HG03469 (cell line): ENCODE measurements at regions not wholly inside any gene's neighbourhood (a gene's known extent, or its start where the extent isn't known, plus 50 kb on each side); places are given as distances from the start of the nearest gene placed in this dataset.
"Not testable (repeated sequence)": the region's sequence is repeated elsewhere in the genome, so short reads cannot be mapped to it uniquely, and the experiment has no call there.

Experiments used
- ATAC-seq: cut with Tn5 transposase; IDR thresholded peaks from one replicate; pipeline ENCODE4 v1.9.1; 2021; ENCODE audit warnings: mild to moderate bottlenecking, moderate library complexity, moderate number of reproducible peaks; ENCODE audit not compliant: unreplicated experiment

GRCh38 chr5:175347931-175348330 lies 96.1 kb downstream of the DRD1 start:
- ATAC-seq: no peak

DNA sequence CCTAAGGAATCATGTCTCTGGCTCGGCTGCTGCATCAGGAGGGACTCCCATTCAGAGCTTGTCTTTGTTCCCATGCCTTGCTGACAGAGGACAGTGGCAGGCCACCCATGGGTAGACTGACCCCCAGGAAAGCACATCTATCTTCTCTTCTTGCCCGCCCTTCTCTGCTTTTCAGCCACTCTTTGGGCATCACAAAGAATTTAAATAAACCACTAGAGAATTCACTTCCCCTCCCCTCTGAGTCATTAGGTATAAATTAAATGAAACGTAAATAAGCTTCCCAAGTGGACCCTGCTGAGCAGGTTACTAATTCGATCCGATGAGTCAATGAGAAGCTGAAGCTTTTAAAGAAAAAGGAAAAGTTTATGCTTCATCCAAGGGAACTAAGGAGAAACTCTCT lies 97.0 kb downstream of the DRD1 start:
- no peak for ATAC-seq

- no peak for ATAC-seq
These were observed 99.4 kb downstream of the DRD1 start for GRCh38 chr5:175344331-175345195.

DNA sequence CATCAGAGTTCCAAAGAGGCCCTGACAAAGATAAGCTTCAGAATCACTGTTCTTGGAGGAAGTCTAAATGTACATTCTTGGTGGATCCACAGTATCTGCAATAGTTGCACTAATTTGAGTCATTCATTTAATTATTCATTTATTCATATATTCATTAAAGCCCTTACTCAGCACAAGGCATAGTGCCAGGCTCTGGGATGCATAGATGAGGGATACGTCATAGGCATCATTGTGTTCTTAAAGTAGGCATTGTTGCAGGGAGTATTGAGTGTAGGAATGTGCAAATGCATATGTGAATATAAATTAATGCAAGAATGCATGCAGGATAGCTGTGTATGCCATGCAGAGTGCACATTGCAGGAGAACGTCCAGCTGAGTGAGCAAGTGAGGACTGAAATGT lies 100.7 kb downstream of the DRD1 start:
- ATAC-seq: no peak

GRCh38 chr5:175340180-175340579 lies 103.8 kb downstream of the DRD1 start:
- no peak for ATAC-seq

- no peak for ATAC-seq
These were observed 106.3 kb downstream of the DRD1 start for GRCh38 chr5:175337680-175338079.

GRCh38 chr5:175336781-175337180 lies 107.2 kb downstream of the DRD1 start:
- no peak for ATAC-seq

DNA sequence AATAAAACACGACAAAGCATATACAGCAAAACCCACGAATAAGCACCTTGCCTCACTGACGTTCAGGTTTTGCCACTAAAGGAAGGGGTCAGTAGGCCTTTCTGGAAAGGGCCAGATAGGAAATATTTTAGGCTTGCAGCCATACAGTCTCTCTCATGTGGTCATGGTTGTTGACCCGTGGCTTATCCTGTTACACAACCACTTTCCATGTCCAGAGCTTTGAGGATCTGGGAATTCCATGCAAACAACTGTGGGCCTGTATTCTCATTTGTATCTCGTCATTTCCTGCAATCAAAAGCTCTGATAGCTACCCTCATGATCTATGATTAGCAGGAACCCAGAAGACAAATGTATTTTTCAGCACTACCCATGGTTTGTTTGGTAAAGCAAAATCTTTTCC lies 108.3 kb downstream of the DRD1 start:
- ATAC-seq: no peak

- not testable (repeated sequence) for ATAC-seq
These were observed 112.6 kb downstream of the DRD1 start for GRCh38 chr5:175331173-175332036.

GRCh38 chr5:175329976-175330375 lies 114.0 kb downstream of the DRD1 start:
- ATAC-seq: no peak

GRCh38 chr5:175328687-175329086 lies 115.3 kb downstream of the DRD1 start:
- ATAC-seq: no peak

DNA sequence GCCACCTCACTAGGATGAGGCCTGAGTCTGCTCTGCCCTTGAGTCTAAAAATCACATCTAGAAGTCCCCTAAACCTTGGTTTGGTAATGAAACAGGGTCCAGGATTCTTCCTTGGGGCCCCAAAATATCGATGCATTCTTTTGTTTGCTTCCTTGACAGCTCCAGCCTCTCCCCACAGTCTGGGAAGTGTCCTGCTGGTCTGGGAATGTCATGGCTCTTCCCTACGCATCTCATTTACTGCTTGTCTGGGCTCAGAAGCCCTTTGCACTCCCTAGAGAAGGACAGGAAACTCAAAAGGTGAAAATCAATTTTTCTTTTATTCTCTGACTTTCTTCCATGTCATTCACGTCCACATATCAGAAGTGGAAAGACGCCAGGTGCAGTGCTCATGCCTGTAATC lies 115.8 kb downstream of the DRD1 start:
- no peak for ATAC-seq

DNA sequence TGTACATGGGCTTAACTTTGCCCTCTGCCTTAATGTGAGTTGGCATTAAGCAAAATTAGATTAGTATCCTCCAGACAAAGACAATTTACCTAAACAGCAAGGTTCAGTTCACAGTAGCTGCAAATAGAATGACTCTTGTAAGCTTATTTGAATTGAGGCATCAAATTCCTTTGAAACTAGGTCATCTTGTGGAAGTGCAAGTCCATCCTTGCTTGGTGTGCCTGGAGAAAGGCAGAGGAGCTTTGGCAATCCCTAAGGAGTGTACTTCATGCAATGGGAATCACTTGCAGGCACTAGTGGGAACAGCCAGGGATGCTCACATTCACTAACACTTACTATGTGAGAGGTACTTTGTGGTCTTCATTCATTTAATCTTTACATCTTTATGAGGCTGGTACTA lies 118.3 kb downstream of the DRD1 start:
- ATAC-seq: no peak

DNA sequence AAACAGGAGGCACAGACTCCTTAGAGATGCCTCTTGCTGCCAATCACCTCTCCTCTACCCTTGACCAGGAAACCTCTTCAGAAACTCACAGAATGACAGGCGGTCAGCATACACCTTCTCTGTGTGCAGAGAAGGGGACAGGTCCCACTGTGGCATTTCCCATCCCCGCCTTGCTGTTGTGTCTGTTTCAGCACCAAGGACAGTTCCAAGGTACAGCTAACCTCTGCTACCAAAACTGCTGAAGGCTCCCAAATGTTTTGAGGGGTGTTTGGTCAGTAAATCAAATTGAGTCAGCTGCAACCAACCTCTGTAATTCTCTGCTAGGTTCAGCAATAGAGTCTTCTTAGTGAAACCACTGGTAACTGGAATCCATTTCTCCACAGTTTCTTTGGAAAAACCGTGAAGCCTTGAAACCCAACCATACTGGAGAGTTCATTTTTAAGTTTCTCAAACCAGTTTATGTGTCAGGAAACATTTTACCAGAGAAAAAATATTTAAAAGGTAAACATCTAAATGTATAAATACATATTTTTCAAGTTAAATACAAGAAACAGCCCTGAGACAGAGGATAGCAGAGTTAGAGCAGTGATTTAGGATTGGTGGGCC lies 122.0 kb downstream of the DRD1 start:
- ATAC-seq: no peak

GRCh38 chr5:175319199-175319598 lies 124.8 kb downstream of the DRD1 start:
- ATAC-seq: no peak

DNA sequence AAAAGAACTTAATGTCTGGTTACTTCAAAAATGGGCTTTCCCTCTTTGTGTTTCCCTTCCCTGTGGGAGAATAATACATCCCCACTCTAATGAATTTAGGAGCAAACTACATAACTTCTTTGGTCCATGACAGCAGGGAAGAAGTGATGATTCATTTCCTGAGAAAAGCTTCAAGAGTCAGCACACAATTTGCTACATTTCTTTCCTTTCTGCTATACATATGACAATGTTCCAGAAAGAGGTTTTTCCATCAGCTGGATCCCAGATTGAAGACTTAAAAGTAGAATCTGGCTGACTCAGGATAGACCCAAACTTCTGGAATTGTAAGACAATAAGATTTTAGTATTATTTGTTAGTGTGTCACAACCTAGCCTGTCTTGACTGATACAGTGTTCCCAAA lies 126.1 kb downstream of the DRD1 start:
- no peak for ATAC-seq

DNA sequence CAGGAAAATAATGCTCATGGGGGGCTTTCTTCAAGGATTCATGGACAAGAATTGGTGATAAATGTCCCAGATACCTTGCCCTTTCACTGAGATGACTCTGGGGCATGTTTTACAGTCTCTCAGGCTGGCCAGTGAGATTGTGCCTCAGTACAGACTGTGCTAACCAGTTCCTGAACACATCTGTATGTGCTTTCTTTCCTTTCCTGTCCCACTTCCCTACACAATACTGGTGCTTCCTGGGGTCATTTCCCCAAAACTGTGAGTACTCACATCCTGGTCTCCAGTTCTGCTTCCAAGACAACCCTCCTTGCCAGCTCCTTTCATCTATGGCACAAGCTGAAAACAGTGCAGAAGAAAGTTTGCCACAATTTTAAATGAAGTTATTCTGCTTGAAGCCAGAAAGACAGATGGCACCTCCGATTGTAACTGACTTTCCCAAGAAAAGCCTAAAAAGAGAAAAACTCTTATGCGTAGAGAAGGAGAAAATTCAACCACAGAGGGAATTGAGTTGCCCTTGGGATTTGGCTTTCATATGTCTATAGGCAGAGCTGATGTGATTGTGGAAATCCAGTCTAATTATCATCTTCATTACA lies 134.7 kb downstream of the DRD1 start:
- no peak for ATAC-seq

- ATAC-seq: no peak
These were observed 135.3 kb downstream of the DRD1 start for GRCh38 chr5:175308701-175309100.

- ATAC-seq: no peak
These were observed 137.6 kb downstream of the DRD1 start for GRCh38 chr5:175306381-175306780.

DNA sequence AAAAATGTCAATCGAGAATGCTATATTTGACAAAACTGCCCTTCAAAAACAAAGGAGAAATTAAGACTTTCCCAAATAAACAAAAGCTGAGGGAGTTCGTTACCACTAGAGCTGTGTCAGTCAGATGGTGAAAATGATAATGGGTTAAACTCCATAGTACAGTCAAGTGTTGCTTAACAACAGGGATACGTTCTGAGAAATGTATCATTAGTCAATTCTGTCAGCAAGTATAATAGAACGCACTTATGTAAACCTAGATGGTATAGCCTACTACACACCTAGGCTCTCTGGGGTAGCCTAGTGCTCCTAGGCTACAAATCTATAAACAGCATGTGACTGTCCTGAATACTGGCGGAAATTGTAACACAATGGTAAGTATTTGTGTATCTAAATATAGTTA lies 138.7 kb downstream of the DRD1 start:
- ATAC-seq: no peak

- ATAC-seq: no peak
These were observed 153.6 kb downstream of the DRD1 start for GRCh38 chr5:175290379-175290778.
